Left ventricle myocardium inferior (tissue), 1 donor: ENCODE measurements at regions not wholly inside any gene's neighbourhood (a gene's known extent, or its start where the extent isn't known, plus 50 kb on each side); places are given as distances from the start of the nearest gene placed in this dataset.

Source experiments
- DNase-seq: peaks from one replicate; pipeline ENCODE4 v3.0.0-alpha.2; 2020
- H3K27ac ChIP-seq: fragments of 200-600 bp; replicated peaks from 2 replicates; pipeline ENCODE4 v1.8.0; 2021
- H3K27me3 ChIP-seq: fragments of 200-600 bp; 2 replicates; pipeline ENCODE4 v1.8.0; 2021; ENCODE audit warnings: low read depth
- H3K36me3 ChIP-seq: fragments of 200-600 bp; 2 replicates; pipeline ENCODE4 v1.8.0; 2021
- H3K4me1 ChIP-seq: fragments of 200-600 bp; 2 replicates; pipeline ENCODE4 v1.8.0; 2021
- H3K4me3 ChIP-seq: fragments of 200-600 bp; 2 replicates; pipeline ENCODE4 v1.8.0; 2021; ENCODE audit warnings: mild to moderate bottlenecking, moderate library complexity
- H3K9me3 ChIP-seq: fragments of 200-600 bp; replicated peaks from 2 replicates; pipeline ENCODE4 v1.8.0; 2021
- CTCF ChIP-seq: fragments of 200-600 bp; IDR thresholded peaks from 2 replicates; pipeline ENCODE4 v1.8.0; 2021; ENCODE audit warnings: antibody characterized with exemption, mild to moderate bottlenecking, borderline replicate concordance
- intact Hi-C: fragments of 100-400 bp; cut with micrococcal nuclease; formaldehyde crosslinking; loops from one replicate; pipeline ENCODE4 v1.11.0; 2022
- donor health status: DM: no; HTN: yes; CAD: no; lungs with severe emphysema.

- intact Hi-C loops = no loop called here
- Histone ChIP-seq H3K36me3 (no peaks in the 10 kb centered on the region), H3K4me1 (no peaks in the 10 kb centered on the region), H3K27ac (no peak overlapping the region), H3K4me3 (no peak overlapping the region), H3K9me3 (no peaks in the 10 kb centered on the region), H3K27me3 (peaks cover 89% of the 10 kb centered on the region)
- DNase-seq = no peak
- no peak for TF ChIP-seq CTCF
Observed at GRCh38 chr10:131651674-131652437, 249.0 kb upstream of the PPP2R2D start.

GRCh38 chr10:131652438-131653139 lies 248.2 kb upstream of the PPP2R2D start:
- intact Hi-C loops = no loop called here
- no peak for DNase-seq
- peaks cover 82% of the 10 kb centered on the region for H3K27me3 ChIP-seq
- H3K36me3 ChIP-seq = no peaks in the 10 kb centered on the region
- no peak overlapping the region for H3K4me3 ChIP-seq
- TF ChIP-seq CTCF = no peak
- no peak overlapping the region for H3K27ac ChIP-seq
- H3K9me3 ChIP-seq = no peaks in the 10 kb centered on the region
- H3K4me1 ChIP-seq = no peaks in the 10 kb centered on the region

GRCh38 chr10:131653140-131653539 lies 247.7 kb upstream of the PPP2R2D start:
- no peak for TF ChIP-seq CTCF
- Histone ChIP-seq H3K27me3 (peaks cover 76% of the 10 kb centered on the region), H3K27ac (no peak overlapping the region), H3K36me3 (no peaks in the 10 kb centered on the region), H3K4me1 (no peaks in the 10 kb centered on the region), H3K9me3 (no peaks in the 10 kb centered on the region), H3K4me3 (no peak overlapping the region)
- DNase-seq = no peak
- intact Hi-C loops = no loop called here

GRCh38 chr10:131653554-131654470 lies 247.0 kb upstream of the PPP2R2D start:
- no peak for DNase-seq
- H3K9me3 ChIP-seq = no peaks in the 10 kb centered on the region
- H3K27me3 ChIP-seq = peaks cover 76% of the 10 kb centered on the region
- intact Hi-C loops = no loop called here
- no peaks in the 10 kb centered on the region for H3K36me3 ChIP-seq
- H3K4me3 ChIP-seq = no peak overlapping the region
- no peak overlapping the region for H3K27ac ChIP-seq
- no peak for TF ChIP-seq CTCF
- no peaks in the 10 kb centered on the region for H3K4me1 ChIP-seq

- TF ChIP-seq CTCF = no peak
- Histone ChIP-seq H3K4me1 (no peaks in the 10 kb centered on the region), H3K9me3 (no peaks in the 10 kb centered on the region), H3K27ac (no peak overlapping the region), H3K36me3 (no peaks in the 10 kb centered on the region), H3K27me3 (peaks cover 74% of the 10 kb centered on the region), H3K4me3 (no peak overlapping the region)
- no peak for DNase-seq
- intact Hi-C loops = no loop called here
Observed at GRCh38 chr10:131654471-131655087, 246.2 kb upstream of the PPP2R2D start.
